H1 (cell line): ENCODE measurements at regions not wholly inside any gene's neighbourhood (a gene's known extent, or its start where the extent isn't known, plus 50 kb on each side); places are given as distances from the start of the nearest gene placed in this dataset.

Experiments
- CTCF ChIA-PET: fragments of 300-600 bp; sonication (Branson Sonifier 250); formaldehyde crosslinking; loops from one replicate; lab custom pipeline; 2021; ENCODE audit not compliant: partially characterized antibody; lab: Charles Lee
- POLR2A ChIA-PET: fragments of 300-600 bp; sonication (Branson Sonifier 250); formaldehyde crosslinking; loops from one replicate; lab custom pipeline; 2021; ENCODE audit warnings: inconsistent platforms; ENCODE audit not compliant: partially characterized antibody; lab: Charles Lee
- DNase-seq, 2 experiments: peaks; one replicate each; pipeline versions ENCODE4 v3.0.0 to v3.0.0-alpha.2; 2010 to 2022; ENCODE audit warnings: low spot score in 2 of 2, low read depth in 1 of 2, mixed read lengths in 1 of 2
- FAIRE-seq: peaks from 2 replicates; lab custom pipeline; 2011; peaks lifted over from hg19 to GRCh38; lab: Jason Lieb, UNC
- H2AFZ ChIP-seq: 2 replicates; pipeline ENCODE4 v1.8.1; 2012; ENCODE audit warnings: low read length, inconsistent platforms
- H2AK5ac ChIP-seq: 2 replicates; pipeline ENCODE4 v1.6.1; 2013; ENCODE audit warnings: low read depth, low read length
- H2BK120ac ChIP-seq: replicated peaks from 2 replicates; pipeline ENCODE3; 2013; ENCODE audit warnings: low read depth, low read length, inconsistent platforms
- H2BK12ac ChIP-seq: 2 replicates; pipeline ENCODE4 v1.6.1; 2013; ENCODE audit warnings: low read depth, low read length
- H2BK15ac ChIP-seq: 2 replicates; pipeline ENCODE4 v1.6.1; 2013; ENCODE audit warnings: low read length
- H2BK20ac ChIP-seq: 2 replicates; pipeline ENCODE4 v1.6.1; 2013; ENCODE audit warnings: low read length
- H2BK5ac ChIP-seq: 2 replicates; pipeline ENCODE4 v1.6.1; 2013; ENCODE audit warnings: low read depth, low read length
- H3K14ac ChIP-seq: 2 replicates; pipeline ENCODE4 v1.6.1; 2013; ENCODE audit warnings: inconsistent platforms; ENCODE audit not compliant: insufficient read length
- H3K18ac ChIP-seq: 2 replicates; pipeline ENCODE4 v1.6.1; 2013; ENCODE audit warnings: low read length; ENCODE audit errors: extremely low read depth
- H3K23ac ChIP-seq: 2 replicates; pipeline ENCODE4 v1.6.1; 2013; ENCODE audit warnings: inconsistent platforms; ENCODE audit not compliant: insufficient read length
- H3K23me2 ChIP-seq: 2 replicates; pipeline ENCODE4 v1.6.1; 2013; ENCODE audit warnings: low read depth, low read length
- H3K27ac ChIP-seq: 2 replicates; pipeline ENCODE4 v1.6.1; 2011; ENCODE audit warnings: low read depth, low read length, inconsistent platforms
- H3K27me3 ChIP-seq, 4 experiments: replicated peaks in 1 of 4; 1 replicate in 1 of 4; 2 replicates in 3 of 4; pipeline versions ENCODE4 v1.6.1 to v1.8.1; 2011 to 2013; ENCODE audit warnings: low read length in 3 of 4, mild to moderate bottlenecking in 3 of 4, inconsistent platforms in 2 of 4, mixed read lengths in 2 of 4, moderate library complexity in 1 of 4; ENCODE audit not compliant: control insufficient read depth in 3 of 4, insufficient read depth in 3 of 4; ENCODE audit errors: extremely low read depth in 1 of 4
- H3K36me3 ChIP-seq, 4 experiments: 2 replicates each; pipeline versions ENCODE4 v1.6.1 to v1.8.1; 2011 to 2013; ENCODE audit warnings: mild to moderate bottlenecking in 4 of 4, low read length in 3 of 4, moderate library complexity in 2 of 4, control low read depth in 1 of 4, inconsistent platforms in 1 of 4; ENCODE audit not compliant: insufficient read depth in 4 of 4, control insufficient read depth in 2 of 4
- H3K4ac ChIP-seq: replicated peaks from 2 replicates; pipeline ENCODE3; 2013; ENCODE audit warnings: low read length, low read depth, mixed read lengths, inconsistent platforms; ENCODE audit not compliant: insufficient read length
- H3K4me1 ChIP-seq, 4 experiments: replicated peaks in 1 of 4; 1 replicate in 1 of 4; 2 replicates in 3 of 4; pipeline versions ENCODE4 v1.6.1 to v1.8.1; 2011 to 2013; ENCODE audit warnings: low read length in 3 of 4, inconsistent platforms in 2 of 4, mixed read lengths in 1 of 4; ENCODE audit not compliant: insufficient read depth in 4 of 4, control insufficient read depth in 3 of 4
- H3K4me2 ChIP-seq, 2 experiments: 2 replicates each; pipeline versions ENCODE4 v1.6.1 to v1.8.1; 2011 to 2013; ENCODE audit warnings: low read depth in 2 of 2, low read length in 2 of 2, control low read depth in 1 of 2, inconsistent platforms in 1 of 2, mild to moderate bottlenecking in 1 of 2; ENCODE audit not compliant: insufficient read depth in 1 of 2
- H3K4me3 ChIP-seq, 4 experiments: fragments of 200-600, 300-600 bp in 1 of 4; sonication (generic), shearing (Covaris generic), sonication (Bioruptor Twin) in 1 of 4; 2 replicates each; pipeline versions ENCODE4 v1.5.1 to v1.8.1; 2011 to 2016; ENCODE audit warnings: low read length in 4 of 4, low read depth in 3 of 4, control low read depth in 2 of 4, inconsistent platforms in 2 of 4, mild to moderate bottlenecking in 2 of 4, mixed read lengths in 1 of 4, moderate library complexity in 1 of 4; ENCODE audit not compliant: insufficient read depth in 2 of 4; ENCODE audit errors: extremely low read depth in 1 of 4
- H3K56ac ChIP-seq: replicated peaks from 2 replicates; pipeline ENCODE3; 2013; ENCODE audit warnings: low read depth, mild to moderate bottlenecking, mixed read lengths, low read length, inconsistent platforms; ENCODE audit not compliant: insufficient read length
- H3K79me1 ChIP-seq: 2 replicates; pipeline ENCODE4 v1.6.1; 2013; ENCODE audit warnings: low read depth, low read length, control low read depth
- H3K79me2 ChIP-seq, 2 experiments: 2 replicates each; pipeline versions ENCODE4 v1.6.1 to v1.8.1; 2012 to 2013; ENCODE audit warnings: low read length in 2 of 2, mild to moderate bottlenecking in 2 of 2, inconsistent platforms in 1 of 2; ENCODE audit not compliant: insufficient read depth in 2 of 2, control insufficient read depth in 1 of 2
- H3K9ac ChIP-seq, 4 experiments: replicated peaks in 1 of 4; 1 replicate in 1 of 4; 2 replicates in 3 of 4; pipeline versions ENCODE4 v1.6.1 to v1.8.1; 2011 to 2013; ENCODE audit warnings: low read depth in 3 of 4, low read length in 3 of 4, control low read depth in 2 of 4, mild to moderate bottlenecking in 2 of 4, moderate library complexity in 2 of 4, inconsistent platforms in 1 of 4; ENCODE audit errors: extremely low read depth in 1 of 4
- H3K9me3 ChIP-seq, 2 experiments: 2 replicates each; pipeline versions ENCODE4 v1.6.1 to v1.8.1; 2012 to 2013; ENCODE audit warnings: mild to moderate bottlenecking in 2 of 2, moderate library complexity in 2 of 2, control low read depth in 1 of 2, inconsistent platforms in 1 of 2, low read depth in 1 of 2, low read length in 1 of 2, mixed read lengths in 1 of 2; ENCODE audit not compliant: insufficient read depth in 2 of 2
- H4K20me1 ChIP-seq, 2 experiments: replicated peaks in 1 of 2; 2 replicates each; pipeline versions ENCODE3 to v1.8.1; 2011 to 2013; ENCODE audit warnings: inconsistent platforms in 2 of 2, low read length in 2 of 2, mild to moderate bottlenecking in 1 of 2; ENCODE audit not compliant: insufficient read depth in 2 of 2, control insufficient read depth in 1 of 2
- H4K5ac ChIP-seq: 2 replicates; pipeline ENCODE4 v1.6.1; 2013; ENCODE audit warnings: low read length, low read depth, mixed read lengths, inconsistent platforms; ENCODE audit not compliant: insufficient read length
- H4K8ac ChIP-seq: 2 replicates; pipeline ENCODE4 v1.8.0; 2013; ENCODE audit warnings: mild to moderate bottlenecking, moderate library complexity, low read length, inconsistent platforms; ENCODE audit not compliant: insufficient read depth; ENCODE audit errors: extremely low read depth
- H4K91ac ChIP-seq: replicated peaks from 2 replicates; pipeline ENCODE3; 2013; ENCODE audit warnings: low read length, mixed read lengths, inconsistent platforms; ENCODE audit not compliant: insufficient read length
- RBBP5 ChIP-seq: IDR thresholded peaks from 2 replicates; pipeline ENCODE4 v1.7.1; 2012; ENCODE audit warnings: low read depth, mild to moderate bottlenecking, inconsistent platforms, low read length, moderate library complexity, borderline replicate concordance
- SAP30 ChIP-seq: fragments of 300-600 bp; sonication (generic); IDR thresholded peaks from 2 replicates; pipeline ENCODE4 v1.7.1; 2012; ENCODE audit warnings: low read length, moderate library complexity, mild to moderate bottlenecking, inconsistent platforms; ENCODE audit not compliant: insufficient read depth, insufficient replicate concordance
- SP2 ChIP-seq: IDR thresholded peaks from 2 replicates; pipeline ENCODE4 v1.6.1; 2012; ENCODE audit warnings: mild to moderate bottlenecking, low read length, inconsistent platforms
- WGBS, 2 experiments: shearing (Covaris generic) in 1 of 2; methylation state at CpG; one replicate each; pipeline versions ENCODE4 v1.1.6 to v1.1.7; 2013 to 2015; ENCODE audit warnings: low lambda C conversion rate in 2 of 2, mixed read lengths in 2 of 2, inconsistent platforms in 1 of 2, low coverage in 1 of 2, missing lambda C conversion rate in 1 of 2; ENCODE audit not compliant: insufficient replicate concordance in 2 of 2, insufficient coverage in 1 of 2, insufficient read length in 1 of 2; ENCODE audit errors: extremely low coverage in 1 of 2, missing lambda C conversion rate in 1 of 2; 5-methylcytosine and 5-hydroxymethylcytosine counted together

DNA sequence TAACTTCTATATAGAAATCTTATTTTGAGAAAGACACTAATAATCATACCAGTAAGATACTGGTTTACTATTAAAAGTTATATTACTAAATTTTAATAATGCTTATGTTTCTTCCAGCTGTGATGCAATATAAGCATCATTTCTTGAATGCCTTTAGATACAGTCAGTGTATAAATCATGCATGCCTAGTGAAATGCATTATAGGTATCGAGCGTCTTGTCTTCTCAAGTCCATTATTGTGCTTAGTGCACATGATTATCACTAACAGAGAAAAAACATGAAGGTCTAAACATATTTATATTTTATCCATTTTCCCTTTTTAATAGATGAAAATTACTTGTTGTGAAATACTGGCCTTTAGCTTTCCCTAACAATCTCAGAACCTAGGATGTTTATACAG, 1021.5 kb upstream of the AGA start:
- no peak overlapping the region for H3K18ac ChIP-seq
- no peaks in the 10 kb centered on the region for H3K79me1 ChIP-seq
- H2AFZ ChIP-seq = no peak overlapping the region
- H4K91ac ChIP-seq = no peak overlapping the region
- no peaks in the 10 kb centered on the region for H3K4me1 ChIP-seq
- no peak overlapping the region for H3K23ac ChIP-seq
- H2BK12ac ChIP-seq = no peak overlapping the region
- no peaks in the 10 kb centered on the region for H3K36me3 ChIP-seq
- H2BK5ac ChIP-seq = no peak overlapping the region
- no peaks in the 10 kb centered on the region for H3K79me2 ChIP-seq
- no peak overlapping the region for H3K56ac ChIP-seq
- FAIRE-seq = no peak
- H3K14ac ChIP-seq = no peak overlapping the region
- H3K27me3 ChIP-seq = no peaks in the 10 kb centered on the region
- ChIA-PET CTCF (interaction anchor here (0.8 kb wide), 1 partner anchor 23 kb away, joined by 3 read pairs; no protein-coding TSS in a partner anchor), POLR2A (no interaction called here)
- no peak overlapping the region for H2BK120ac ChIP-seq
- no peak overlapping the region for H4K5ac ChIP-seq
- no peak overlapping the region for H2AK5ac ChIP-seq
- no peak overlapping the region for H2BK15ac ChIP-seq
- H4K20me1 ChIP-seq = no peaks in the 10 kb centered on the region
- H3K4ac ChIP-seq = no peak overlapping the region
- H3K4me3 ChIP-seq = no peak overlapping the region
- no peaks in the 10 kb centered on the region for H3K23me2 ChIP-seq
- 96% methylated on average over 2 of the region's 2 CpGs; no CpG with 5 or more reads in 1 of the 2 experiments for WGBS, 2 experiments
- no peaks in the 10 kb centered on the region for H3K9me3 ChIP-seq
- no peak for DNase-seq
- H3K9ac ChIP-seq = no peak overlapping the region
- H3K4me2 ChIP-seq = no peak overlapping the region
- no peak overlapping the region for H4K8ac ChIP-seq
- H3K27ac ChIP-seq = no peak overlapping the region
- H2BK20ac ChIP-seq = no peak overlapping the region
- TF ChIP-seq SAP30 (no peak), SP2 (no peak), RBBP5 (no peak)
